Suprapubic skin (tissue), 4 donors: ENCODE measurements at regions not wholly inside any gene's neighbourhood (a gene's known extent, or its start where the extent isn't known, plus 50 kb on each side); places are given as distances from the start of the nearest gene placed in this dataset.

ENCODE experiments used
- CTCF ChIP-seq, 2 donors: fragments of 200-600 bp in 1 of 2; fragments of 450-650 bp in 1 of 2; sonication (generic) in 1 of 2; IDR thresholded peaks; one replicate each; pipeline ENCODE4 v1.5.1; 2016 to 2019; ENCODE audit warnings: antibody characterized with exemption in 2 of 2, mild to moderate bottlenecking in 1 of 2, moderate library complexity in 1 of 2
- EP300 ChIP-seq: sonication (generic); formaldehyde crosslinking; IDR thresholded peaks from one replicate; pipeline ENCODE4 v1.6.1; 2017; ENCODE audit warnings: antibody characterized with exemption
- POLR2A ChIP-seq, 2 donors: fragments of 450-650 bp; IDR thresholded peaks; one replicate each; pipeline ENCODE4 v1.6.1; 2017; ENCODE audit warnings: antibody characterized with exemption in 2 of 2, mild to moderate bottlenecking in 2 of 2, moderate library complexity in 2 of 2
- POLR2AphosphoS5 ChIP-seq, 3 donors: sonication (generic); formaldehyde crosslinking; IDR thresholded peaks; one replicate each; pipeline ENCODE4 v1.6.1; 2017; ENCODE audit warnings: antibody characterized with exemption in 3 of 3

GRCh38 chr17:54007855-54008254, 185.1 kb downstream of the KIF2B start:
- TF ChIP-seq POLR2AphosphoS5 (IDR thresholded peaks at IDR 0.05) (no peak), CTCF (IDR thresholded peaks at IDR 0.05) (no peak), POLR2A (IDR thresholded peaks at IDR 0.05) (no peak), EP300 (no peak)
